CD4-positive, alpha-beta T cell treated with Interleukin-10 for 1 hour (primary cell): ENCODE measurements at regions not wholly inside any gene's neighbourhood (a gene's known extent, or its start where the extent isn't known, plus 50 kb on each side); places are given as distances from the start of the nearest gene placed in this dataset.

Experiments used
- DNase-seq: peaks from one replicate; pipeline ENCODE4 v3.0.0-alpha.2; 2020

DNA sequence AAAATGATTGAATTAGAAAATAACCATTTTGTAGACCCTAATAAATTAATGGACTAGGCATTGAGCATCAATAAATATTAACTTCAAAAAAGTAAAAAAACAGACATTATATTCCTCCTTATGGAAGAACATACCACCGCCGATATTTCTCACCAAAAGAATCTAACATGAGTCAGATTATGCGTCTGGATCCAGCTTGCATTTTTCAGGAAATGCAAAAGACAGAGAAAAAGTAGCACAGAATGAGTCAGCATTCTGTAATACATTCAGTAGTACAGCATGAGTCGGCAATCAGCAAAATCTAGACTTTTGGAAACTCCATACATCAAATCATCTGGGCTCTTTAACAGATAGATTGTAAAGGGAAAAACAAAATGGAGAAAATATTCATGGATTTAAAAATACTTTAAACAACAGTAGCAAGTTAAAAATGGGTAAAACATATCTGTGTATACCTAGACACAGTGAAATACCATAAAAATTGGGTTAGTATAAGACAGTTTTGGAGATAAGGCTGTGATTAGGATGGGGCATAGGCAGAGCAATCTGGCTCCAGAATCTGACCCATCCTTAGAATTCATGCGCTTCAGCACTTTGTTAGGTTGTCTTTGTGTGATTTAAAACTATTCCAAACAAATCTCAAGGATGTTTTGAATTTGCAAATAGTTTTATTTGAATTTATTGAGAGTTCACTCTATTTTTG, 633.0 kb upstream of the FAM241A start:
- DNase-seq: no peak

DNA sequence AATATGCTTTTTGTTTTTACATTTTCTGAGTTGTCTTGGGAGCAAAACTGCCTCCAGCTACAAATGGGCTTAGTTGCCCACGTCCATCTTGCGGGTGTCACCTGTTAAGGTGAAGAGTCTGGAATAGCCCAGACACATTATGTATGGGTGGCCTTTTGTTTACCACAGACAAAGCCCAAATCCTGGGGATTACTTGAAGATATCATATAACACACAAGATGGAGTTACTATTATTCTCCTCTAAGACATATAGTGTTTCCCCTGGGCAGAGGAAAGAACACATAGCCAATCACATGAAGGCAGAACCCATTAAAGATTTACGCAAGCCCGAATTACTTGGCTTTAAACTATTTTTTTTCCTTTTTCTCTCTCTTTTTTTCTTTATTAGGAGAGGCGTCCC, 625.6 kb upstream of the FAM241A start:
- no peak for DNase-seq

DNA sequence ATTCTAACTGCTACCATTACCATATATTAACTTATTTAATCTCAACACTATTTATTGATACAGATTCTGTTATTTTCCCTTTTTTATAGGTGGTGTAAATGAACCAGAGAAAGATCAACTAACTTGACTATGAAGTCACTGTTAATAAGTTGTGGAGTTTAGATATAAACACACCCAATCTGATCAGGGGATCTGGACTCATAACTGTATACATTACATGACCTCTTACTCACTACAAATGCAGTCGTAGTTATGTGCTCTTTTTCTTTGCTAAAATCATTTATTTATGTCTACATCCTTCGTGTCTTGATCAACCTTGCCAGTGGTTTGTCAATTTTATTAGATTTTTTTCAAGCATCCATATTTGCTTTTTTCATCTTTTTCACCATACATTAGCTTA, 614.8 kb upstream of the FAM241A start:
- DNase-seq: no peak

DNA sequence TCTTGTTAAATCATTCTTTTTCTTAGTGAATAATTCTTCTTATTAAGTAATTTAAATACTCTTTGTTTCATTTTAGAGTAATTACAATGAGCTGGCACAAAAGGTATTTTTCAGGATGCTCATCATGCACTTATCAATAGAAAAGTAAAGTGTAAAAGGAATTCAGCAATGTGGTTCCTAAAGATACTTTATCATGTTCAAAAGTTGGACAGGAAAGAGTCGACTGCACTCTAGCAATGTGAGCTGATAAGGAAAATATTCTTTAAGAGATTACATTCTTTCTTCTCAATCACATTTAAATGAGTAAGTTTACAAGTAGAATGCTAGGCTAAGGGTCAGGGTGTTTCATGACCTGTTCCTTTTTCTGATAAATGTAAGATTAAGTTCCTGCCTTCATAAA, 609.5 kb upstream of the FAM241A start:
- DNase-seq: no peak

DNA sequence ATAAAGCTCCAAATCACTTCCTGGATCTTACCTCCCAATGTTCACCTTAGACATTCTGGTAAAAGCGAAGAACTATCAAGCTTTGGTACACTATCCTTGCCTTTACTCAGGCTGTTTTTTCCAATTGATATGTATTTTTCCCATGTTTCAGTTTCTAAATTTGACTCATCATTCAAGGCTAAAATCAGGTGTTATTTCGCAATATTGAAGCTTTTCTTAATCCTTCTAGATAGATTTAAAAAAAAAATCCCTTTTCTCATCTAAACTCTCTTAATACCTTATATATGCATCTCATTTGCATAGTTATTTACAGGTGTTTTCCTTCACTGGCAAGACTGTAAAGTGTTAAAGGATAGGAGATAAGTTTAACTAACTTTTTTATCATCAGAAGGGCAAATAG, 608.1 kb upstream of the FAM241A start:
- no peak for DNase-seq

DNA sequence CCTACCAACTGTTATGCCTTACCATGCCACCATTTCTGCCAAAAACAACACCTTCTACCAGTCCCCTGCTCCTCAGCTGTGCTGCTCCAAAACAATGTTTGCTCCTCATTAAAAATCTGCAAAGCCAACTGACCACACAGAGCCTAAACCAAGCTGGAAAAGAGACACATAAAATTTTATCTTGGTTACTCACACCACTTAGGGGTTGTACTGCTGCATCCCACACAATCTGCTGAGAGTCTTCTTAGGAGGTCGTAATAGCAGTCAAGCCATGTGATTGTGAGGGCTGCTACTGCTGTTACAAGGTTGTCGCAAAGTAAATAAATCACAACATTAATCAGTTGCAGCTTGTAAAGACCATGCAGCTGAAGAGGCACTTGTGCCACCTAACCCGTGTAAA, 607.4 kb upstream of the FAM241A start:
- no peak for DNase-seq

DNA sequence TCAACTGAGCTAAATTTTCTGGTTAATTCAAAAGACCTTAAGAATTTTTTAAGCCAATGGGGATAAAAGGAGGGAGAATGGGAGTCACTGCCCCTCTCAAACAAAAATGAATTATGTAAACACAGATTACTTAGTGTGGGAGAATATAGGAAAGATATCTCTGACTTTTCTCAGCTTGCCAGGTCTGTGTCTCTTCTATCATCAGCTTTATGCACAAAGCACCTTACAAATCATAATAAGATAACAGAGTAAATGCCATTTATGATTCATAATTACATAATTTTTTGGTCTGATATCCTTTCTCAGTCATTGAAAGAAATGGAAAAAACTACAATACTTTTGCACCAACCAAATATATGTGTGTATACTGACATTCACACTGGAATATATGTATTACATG, 604.6 kb upstream of the FAM241A start:
- DNase-seq: no peak

DNA sequence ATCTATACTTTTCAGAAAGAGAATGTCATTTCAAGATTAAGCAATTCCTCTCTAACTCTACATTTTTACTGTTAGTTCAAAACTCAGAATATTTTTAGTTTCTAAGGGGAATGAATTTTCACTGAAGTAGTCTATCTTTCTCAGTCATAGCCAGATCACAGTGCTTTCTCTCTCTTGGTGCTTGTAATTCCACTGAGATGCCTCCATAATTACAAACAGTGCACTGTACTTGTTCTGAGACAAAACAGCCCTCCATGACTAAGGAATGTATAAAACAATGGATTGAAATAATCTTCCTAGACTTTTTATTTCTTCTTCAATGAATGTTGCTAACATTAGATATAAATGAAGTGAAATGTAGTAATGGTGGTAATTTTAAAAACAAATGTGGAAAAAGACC, 603.2 kb upstream of the FAM241A start:
- DNase-seq: no peak

DNA sequence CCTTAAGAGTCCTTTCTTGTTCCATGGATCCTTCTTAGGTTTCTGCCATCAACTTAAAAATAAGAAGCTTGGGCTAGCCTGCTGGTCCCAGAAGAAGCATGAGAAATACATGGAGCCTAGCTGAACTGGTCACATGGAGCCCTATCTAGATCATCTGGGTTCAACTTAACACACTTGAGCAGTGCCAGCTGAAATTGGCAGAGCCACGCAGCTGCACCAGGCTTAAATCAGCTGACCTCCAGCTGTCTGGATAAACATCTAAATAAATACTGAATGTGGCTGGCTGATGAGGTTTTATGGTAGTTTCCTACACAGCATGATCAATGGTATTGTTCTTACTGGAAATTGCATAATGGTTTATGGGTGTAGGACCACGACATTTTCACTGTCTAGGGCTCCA, 598.4 kb upstream of the FAM241A start:
- no peak for DNase-seq

DNA sequence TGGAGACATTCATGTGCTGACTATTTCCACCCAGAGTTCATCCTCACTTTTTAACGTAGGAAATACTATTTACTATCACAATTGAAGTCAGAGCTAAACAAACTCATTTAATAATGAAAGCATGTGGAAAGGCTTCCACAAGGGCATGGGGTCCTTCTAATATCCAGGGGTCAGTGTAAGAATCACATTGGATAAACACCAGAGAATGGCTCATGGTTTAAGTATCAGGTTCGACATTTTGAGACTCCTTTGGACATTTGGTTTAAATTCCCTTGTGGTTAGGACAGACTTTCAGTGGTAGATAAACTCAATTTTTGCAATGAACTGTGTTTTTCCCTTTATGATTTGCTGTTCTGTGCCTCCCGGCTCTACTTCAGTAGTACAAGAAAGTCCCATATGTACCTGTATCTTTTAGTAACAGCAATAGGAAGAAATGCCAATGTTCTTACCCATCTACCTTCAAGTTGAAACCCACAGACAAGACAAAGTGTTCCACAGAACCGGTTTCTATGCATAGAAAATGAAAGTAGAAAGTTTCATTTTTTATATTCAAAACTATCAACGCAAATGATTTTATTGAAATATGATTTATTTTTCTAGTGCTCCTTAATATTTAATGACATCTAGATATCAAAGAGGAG, 589.0 kb upstream of the FAM241A start:
- no peak for DNase-seq

DNA sequence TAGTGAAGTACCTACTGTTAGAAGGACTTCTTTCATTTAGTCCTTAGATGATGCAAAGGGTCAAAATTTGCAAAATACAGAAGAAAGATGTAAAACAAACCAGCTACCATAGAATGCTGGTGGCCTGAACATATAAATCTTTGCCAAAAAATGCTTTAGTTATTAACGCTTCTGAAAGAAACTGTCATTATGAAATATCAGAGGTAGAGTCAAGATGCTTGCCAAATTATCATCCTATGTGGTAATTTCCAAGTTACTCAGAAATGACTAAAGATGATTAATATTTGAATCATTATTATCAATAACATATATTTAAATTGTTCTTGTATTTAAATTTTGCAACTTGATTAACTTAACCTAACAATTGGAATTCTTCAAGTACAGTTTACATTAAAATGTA, 588.4 kb upstream of the FAM241A start:
- DNase-seq: no peak

DNA sequence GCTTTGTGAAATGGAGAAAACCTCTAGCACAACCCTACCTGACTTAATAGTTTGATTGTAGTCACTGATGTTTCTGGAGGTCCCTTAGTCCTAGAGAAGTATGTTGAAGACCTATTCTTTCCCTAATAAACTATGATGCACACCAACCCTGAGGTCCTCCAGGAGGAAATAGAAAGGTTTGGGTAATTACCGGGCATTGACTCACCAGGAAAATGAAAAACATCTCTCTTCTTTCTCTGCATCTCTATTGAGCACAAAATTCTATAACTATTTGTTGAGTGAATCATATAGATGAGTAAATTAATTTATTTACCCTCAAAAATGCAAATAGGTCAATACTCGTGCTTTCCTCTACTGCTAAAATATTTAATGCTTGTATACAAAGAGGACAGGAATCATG, 582.4 kb upstream of the FAM241A start:
- DNase-seq: no peak

DNA sequence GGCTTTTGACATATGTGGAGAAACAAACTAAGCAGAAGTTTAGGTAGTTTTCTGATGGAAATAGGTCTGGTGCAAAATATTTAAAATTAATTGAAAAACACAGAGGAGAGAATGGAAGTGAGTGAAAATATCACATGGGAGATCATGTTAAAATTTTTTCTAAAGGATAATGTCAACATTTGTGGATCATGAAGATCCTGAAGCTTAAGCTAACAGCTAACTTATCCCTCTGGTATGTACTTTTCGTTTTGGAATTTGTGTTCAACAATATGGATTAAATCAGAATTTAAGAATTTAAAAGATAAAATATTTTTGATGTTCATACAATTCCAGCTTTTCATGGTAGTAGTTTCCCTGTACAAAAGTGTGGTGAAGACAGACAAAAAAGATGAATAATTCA, 572.8 kb upstream of the FAM241A start:
- no peak for DNase-seq

DNA sequence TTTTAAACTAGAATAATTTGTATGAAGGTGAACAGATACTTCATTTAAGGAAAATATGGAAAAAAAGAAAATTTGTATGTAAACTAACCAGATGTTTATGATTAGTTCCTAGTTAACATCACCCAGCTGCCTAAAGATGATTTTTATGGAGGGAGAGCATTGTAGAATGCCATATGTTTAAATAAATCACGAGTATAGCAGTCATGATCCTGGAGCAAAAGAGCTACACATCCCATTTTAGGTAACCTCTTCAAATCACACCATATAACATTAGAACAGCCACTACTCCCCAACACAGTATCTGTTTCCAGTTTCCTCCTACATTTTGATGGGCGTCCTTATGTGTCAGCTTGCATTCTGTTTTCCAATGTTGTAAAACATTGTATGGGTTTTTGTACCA, 571.9 kb upstream of the FAM241A start:
- no peak for DNase-seq

DNA sequence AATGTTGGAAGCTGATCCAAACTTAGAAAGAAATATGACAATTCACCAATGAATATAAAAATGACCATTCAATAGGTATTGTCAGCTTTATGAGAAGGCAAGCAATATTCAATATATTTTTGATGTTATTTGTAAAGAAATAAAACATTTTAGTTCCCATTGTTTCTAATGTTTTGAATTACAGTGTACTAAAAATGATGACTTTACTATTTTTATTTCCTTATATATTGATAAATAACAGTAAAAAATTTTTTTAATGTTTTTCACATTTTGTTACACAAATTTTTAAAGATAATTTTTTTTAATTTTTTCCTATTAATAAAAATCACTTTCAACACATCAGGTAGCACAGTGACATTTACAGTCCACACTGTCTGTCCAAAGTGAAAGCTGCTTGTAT, 565.5 kb upstream of the FAM241A start:
- no peak for DNase-seq

DNA sequence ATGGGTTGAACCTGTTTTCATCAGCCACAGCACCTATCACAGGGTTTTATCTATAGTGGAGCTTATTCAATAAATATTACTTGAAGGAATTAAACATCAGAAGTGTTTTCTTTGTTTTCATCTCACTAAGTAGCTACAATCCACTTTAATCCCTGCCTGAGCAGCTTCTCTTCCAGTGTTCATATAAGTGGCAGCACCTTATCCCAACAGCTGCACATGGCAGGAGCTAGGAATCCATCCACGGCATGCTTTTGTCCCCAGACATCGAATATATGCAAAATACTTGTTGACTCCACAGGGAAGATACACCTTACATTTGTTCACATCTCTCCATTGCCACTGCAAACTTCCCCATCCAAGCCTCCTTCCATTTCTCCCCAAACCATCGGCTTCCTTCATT, 549.8 kb upstream of the FAM241A start:
- DNase-seq: no peak

DNA sequence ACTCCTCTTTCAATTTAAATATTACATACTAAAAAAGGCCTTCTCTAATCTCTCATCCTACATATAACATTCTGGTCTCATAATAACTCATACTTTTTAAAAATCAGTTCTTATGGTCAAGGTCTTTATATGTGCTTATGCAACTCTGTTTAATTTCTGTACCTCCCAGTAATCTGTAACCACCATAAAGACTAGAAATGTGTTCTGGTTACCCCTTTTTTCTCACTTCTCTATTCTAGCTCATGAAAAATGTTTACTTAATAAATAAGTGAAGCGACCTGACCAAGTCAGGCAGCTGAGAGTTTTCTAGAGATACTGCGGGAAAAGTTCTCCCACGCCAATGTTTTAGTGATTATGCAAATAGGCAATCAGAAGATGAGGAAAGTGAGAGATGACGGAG, 548.8 kb upstream of the FAM241A start:
- DNase-seq: no peak

DNA sequence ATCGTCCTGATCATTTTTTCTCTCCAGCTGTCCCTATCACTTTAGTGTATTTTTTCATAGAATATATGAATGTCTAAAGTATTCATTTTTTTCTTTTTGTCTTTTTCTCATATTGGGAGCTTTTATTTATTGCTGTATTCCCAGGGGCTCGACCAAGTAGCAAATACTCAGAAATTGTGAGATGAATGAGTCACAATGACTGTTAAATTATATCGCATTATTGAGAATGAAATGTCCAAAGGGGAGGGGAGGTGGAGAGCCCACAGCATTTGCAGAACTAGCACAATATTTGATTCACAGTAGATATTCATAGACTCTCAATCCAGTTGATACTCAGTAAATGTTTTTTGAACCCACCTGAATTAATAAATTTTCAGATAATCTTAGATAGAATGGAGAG, 543.6 kb upstream of the FAM241A start:
- no peak for DNase-seq

DNA sequence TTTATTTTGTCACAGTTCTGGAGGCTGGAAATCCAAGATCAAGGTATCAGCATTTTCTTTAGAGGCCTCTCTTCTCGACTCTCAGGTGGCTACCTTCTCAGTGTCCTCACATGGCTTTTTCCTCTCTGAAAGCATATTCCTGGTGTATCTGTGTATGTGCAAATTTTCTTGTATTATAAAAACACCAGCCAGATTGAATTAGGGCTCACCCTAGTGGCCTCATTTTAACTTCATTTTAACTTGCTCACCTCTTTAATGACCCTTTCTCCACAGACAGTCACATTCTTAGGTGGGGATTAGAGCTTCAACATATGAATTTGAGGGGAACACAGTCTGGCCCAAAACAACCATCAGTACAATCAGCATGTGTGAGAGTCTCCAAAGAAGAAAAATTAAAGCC, 542.4 kb upstream of the FAM241A start:
- DNase-seq: no peak

DNA sequence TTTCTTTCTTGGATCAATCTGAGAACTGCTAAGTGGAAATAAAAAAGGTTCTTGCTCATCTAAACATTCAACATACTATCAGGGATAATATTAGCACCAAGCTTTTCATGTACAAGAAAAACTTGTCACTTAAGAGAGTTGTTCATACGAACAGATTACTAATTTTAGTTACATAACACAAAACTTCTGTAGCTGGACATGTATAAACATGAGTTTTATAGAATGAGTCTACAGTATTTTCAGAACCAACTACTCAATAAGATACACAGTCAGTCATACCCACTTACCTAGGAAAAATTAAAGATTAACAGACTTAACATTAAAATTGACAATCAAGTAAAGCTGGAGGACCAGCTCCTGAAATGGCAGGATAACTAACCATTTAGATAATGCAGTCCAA, 540.1 kb upstream of the FAM241A start:
- no peak for DNase-seq

DNA sequence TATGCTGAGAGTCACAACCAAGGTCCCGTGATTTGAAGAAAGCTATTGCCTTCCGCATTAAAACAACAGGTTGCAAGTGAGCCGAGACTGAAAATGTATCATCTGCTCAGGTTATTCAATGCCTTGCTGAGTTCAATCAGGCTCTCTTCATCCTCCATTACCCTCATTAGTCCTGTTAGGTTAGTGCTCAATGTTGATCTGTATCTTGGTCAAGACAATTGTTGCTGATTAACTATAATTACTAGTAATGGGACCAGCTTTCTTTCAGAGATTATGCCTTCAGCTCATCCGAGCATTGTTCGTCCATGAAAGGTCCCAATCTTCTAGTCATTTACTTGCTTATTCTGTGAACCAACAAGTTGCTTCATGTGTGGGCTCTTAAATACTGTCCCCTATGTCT, 534.6 kb upstream of the FAM241A start:
- no peak for DNase-seq

DNA sequence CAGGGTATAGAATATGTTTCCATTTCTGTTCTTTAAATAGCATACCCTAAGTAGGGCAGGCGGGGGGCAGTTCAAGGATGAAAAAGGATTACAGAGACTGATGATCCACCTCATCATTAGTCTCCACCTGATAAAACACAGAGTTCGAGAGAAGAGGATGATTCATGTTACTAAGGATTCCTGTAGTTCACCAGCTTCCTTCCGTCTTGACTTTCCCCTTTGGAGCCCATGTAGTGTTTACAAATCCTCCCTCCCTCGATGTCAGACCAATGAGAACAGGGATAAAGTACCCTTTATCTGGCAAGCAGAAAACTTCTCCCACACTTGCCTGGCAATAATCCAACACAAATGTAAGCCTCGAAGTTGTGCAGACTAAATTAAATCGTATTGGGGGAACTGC, 526.3 kb upstream of the FAM241A start:
- no peak for DNase-seq

DNA sequence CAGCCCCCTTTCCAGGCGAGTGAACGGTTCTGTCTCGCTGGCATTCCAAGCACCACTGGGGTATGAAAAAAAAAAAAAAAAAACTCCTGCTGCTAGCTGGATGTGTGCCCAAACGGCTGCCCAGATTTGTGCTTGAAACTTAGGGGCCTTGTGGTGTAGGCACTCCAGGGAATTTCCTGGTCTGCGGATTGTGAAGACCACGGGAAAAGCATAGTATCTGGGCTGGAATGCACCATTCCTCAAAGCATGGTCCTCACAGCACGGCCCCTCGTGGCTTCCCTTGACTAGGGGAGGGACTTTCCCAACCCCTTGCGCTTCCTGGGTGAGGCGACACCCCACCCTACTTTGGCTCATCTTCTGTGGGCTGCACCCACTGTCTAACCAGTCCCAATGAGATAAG, 516.8 kb upstream of the FAM241A start:
- no peak for DNase-seq

DNA sequence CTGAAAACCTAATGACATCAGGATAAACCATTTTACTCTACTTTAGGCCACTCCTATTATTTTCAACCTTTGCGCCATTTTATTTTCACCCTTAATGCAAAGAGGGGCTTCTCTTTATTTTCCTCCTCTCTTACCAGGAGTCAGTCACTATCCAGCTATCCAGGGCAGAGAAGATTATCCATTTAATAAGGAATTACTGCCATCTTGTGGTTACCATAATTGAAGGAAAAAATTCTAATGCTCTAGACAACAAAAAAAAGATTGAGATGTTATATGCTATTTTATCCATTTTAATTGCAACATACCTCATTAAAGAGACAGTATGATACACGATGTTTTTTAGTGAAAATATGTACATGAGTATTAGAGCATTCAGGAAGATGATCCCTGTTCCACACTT, 514.5 kb upstream of the FAM241A start:
- no peak for DNase-seq
